Glutamatergic neuron (in vitro differentiated cells): ENCODE measurements at regions not wholly inside any gene's neighbourhood (a gene's known extent, or its start where the extent isn't known, plus 50 kb on each side); places are given as distances from the start of the nearest gene placed in this dataset.

Experiments used
- DNase-seq: peaks from one replicate; pipeline ENCODE4 v3.0.0; 2022
- H3K27ac Mint-ChIP-seq: one replicate; pipeline ENCODE4 v1.8.0; 2020; ENCODE audit warnings: mild to moderate bottlenecking, mixed read lengths, inconsistent platforms; ENCODE audit not compliant: unreplicated experiment
- H3K27me3 Mint-ChIP-seq: one replicate; pipeline ENCODE4 v1.8.0; 2020; ENCODE audit warnings: mild to moderate bottlenecking, moderate library complexity, mixed read lengths, inconsistent platforms; ENCODE audit not compliant: unreplicated experiment
- H3K36me3 Mint-ChIP-seq: one replicate; pipeline ENCODE4 v1.8.0; 2020; ENCODE audit warnings: mild to moderate bottlenecking, mixed read lengths, inconsistent platforms; ENCODE audit not compliant: unreplicated experiment
- H3K4me1 Mint-ChIP-seq: one replicate; pipeline ENCODE4 v1.8.0; 2020; ENCODE audit warnings: mild to moderate bottlenecking, low read depth, mixed read lengths, inconsistent platforms; ENCODE audit not compliant: unreplicated experiment
- H3K4me3 Mint-ChIP-seq: one replicate; pipeline ENCODE4 v1.8.0; 2020; ENCODE audit warnings: mild to moderate bottlenecking, mixed read lengths, inconsistent platforms; ENCODE audit not compliant: unreplicated experiment
- H3K9me3 Mint-ChIP-seq: one replicate; pipeline ENCODE4 v1.8.0; 2020; ENCODE audit warnings: mild to moderate bottlenecking, moderate library complexity, mixed read lengths, inconsistent platforms; ENCODE audit not compliant: unreplicated experiment
- CTCF ChIP-seq: fragments of 200-600 bp; sonication (generic); IDR thresholded peaks from one replicate; pipeline ENCODE4 v1.5.0; 2021; ENCODE audit not compliant: partially characterized antibody, unreplicated experiment

DNA sequence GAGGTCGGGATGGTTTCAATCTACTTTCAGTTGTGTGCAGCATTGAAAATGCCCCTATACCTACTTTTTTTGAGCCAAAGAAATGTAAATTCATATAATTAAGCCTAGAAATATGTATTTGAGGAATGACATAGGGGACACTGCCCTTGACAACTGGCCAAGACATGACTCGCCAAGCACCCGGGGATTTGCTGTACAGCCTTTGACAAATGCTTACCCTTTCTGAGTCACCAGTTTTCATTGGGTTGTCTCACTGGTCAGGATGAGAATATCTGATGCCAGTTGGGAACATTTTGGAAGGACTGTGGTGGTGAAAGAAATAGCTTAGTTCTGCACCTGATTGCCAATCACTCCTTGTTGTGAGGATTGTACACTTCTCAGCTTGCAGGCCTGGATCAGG lies 166.8 kb upstream of the HABP2 start:
- DNase-seq = no peak
- Mint-ChIP-seq H3K4me1 (peaks cover 2% of the 10 kb centered on the region), H3K27me3 (no peaks in the 10 kb centered on the region), H3K9me3 (no peaks in the 10 kb centered on the region), H3K36me3 (no peaks in the 10 kb centered on the region), H3K4me3 (no peak overlapping the region), H3K27ac (no peak overlapping the region)
- TF ChIP-seq CTCF = no peak

- no peak for TF ChIP-seq CTCF
- Mint-ChIP-seq H3K36me3 (no peaks in the 10 kb centered on the region), H3K4me3 (no peak overlapping the region), H3K27me3 (peaks cover 3% of the 10 kb centered on the region), H3K9me3 (no peaks in the 10 kb centered on the region), H3K27ac (no peak overlapping the region), H3K4me1 (peaks cover 2% of the 10 kb centered on the region)
- DNase-seq = no peak
These were observed 162.9 kb upstream of the HABP2 start for GRCh38 chr10:113389969-113390368.

- H3K36me3 Mint-ChIP-seq = no peaks in the 10 kb centered on the region
- DNase-seq = no peak
- H3K27me3 Mint-ChIP-seq = peaks cover 3% of the 10 kb centered on the region
- no peaks in the 10 kb centered on the region for H3K4me1 Mint-ChIP-seq
- no peak overlapping the region for H3K27ac Mint-ChIP-seq
- no peak overlapping the region for H3K4me3 Mint-ChIP-seq
- H3K9me3 Mint-ChIP-seq = no peaks in the 10 kb centered on the region
- TF ChIP-seq CTCF = no peak
These were observed 162.0 kb upstream of the HABP2 start for GRCh38 chr10:113390896-113391295.

- no peak overlapping the region for H3K27ac Mint-ChIP-seq
- TF ChIP-seq CTCF = no peak
- no peaks in the 10 kb centered on the region for H3K9me3 Mint-ChIP-seq
- no peak for DNase-seq
- H3K27me3 Mint-ChIP-seq = peaks cover 4% of the 10 kb centered on the region
- H3K4me1 Mint-ChIP-seq = no peaks in the 10 kb centered on the region
- H3K36me3 Mint-ChIP-seq = no peaks in the 10 kb centered on the region
- H3K4me3 Mint-ChIP-seq = no peak overlapping the region
These were observed 155.8 kb upstream of the HABP2 start for GRCh38 chr10:113397047-113397446.

DNA sequence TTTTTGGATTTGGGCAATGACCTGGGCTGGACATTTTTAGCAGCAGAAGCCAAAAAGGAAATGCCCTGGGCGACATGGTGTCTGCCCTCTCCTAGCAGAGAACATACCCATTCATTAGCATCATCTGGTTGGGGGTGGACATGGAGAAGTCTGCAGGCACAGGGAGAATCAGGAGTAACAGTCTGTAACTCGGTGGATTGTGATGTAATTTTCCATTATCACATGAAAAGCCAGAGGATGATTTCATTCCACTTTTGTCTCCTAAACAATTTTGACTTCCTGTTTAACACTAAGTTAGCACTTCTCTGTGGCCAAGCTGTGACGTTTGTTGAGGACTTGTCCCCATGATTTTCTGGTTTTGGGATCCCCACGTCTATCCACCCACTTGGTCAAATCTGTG lies 153.8 kb upstream of the HABP2 start:
- TF ChIP-seq CTCF = no peak
- no peaks in the 10 kb centered on the region for H3K9me3 Mint-ChIP-seq
- DNase-seq = no peak
- H3K27me3 Mint-ChIP-seq = peaks cover 2% of the 10 kb centered on the region
- H3K4me1 Mint-ChIP-seq = no peaks in the 10 kb centered on the region
- no peaks in the 10 kb centered on the region for H3K36me3 Mint-ChIP-seq
- H3K4me3 Mint-ChIP-seq = no peak overlapping the region
- H3K27ac Mint-ChIP-seq = no peak overlapping the region
